ENCODE measurements at regions not wholly inside any gene's neighbourhood (a gene's known extent, or its start where the extent isn't known, plus 50 kb on each side); places are given as distances from the start of the nearest gene placed in this dataset.

DNA sequence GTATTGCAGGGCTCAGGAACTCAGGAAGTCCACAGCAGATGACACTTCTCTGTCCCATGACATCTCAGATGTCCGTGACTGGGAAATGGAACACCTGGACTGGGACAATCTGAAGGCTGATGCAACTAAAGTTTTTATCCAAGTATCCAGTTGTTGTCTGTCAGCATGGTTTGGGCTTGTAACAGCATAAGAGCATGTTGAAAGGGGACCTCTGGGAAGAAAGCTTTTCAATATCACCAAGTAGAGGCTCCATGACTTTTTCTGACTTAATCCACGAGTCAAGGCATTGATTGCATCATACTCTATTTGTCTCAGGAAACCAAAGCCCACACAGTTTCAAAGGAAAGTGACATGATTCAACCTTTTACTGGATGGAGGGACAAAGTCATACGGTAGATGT, 807.7 kb downstream of the MTRR start:
- ChIA-PET POLR2A (no interaction called here), CTCF (no interaction called here)
- no peak for ATAC-seq

GRCh38 chr5:8682381-8682780, 813.4 kb downstream of the MTRR start:
- H3K9me3 Mint-ChIP-seq (ENCODE audit: insufficient read depth), result no peaks in the 10 kb centered on the region
- DNase-seq (no peak), ATAC-seq (no peak)
- no peak overlapping the region for H3K4me3 Mint-ChIP-seq
- POLR2A ChIA-PET, result no interaction called here
- CTCF ChIA-PET, result no interaction called here
- H3K27ac Mint-ChIP-seq, result no peak overlapping the region
- no peaks in the 10 kb centered on the region for H3K36me3 Mint-ChIP-seq (ENCODE audit: low read depth)
- H3K27me3 Mint-ChIP-seq (ENCODE audit: low read depth), result no peaks in the 10 kb centered on the region
- H3K4me1 Mint-ChIP-seq (ENCODE audit: low read depth), result no peaks in the 10 kb centered on the region

More for the DNA sequence above, 807.7 kb downstream of the MTRR start:
- Mint-ChIP-seq H3K27me3 (ENCODE audit: low read depth) (no peaks in the 10 kb centered on the region), H3K4me3 (no peak overlapping the region), H3K36me3 (ENCODE audit: low read depth) (no peaks in the 10 kb centered on the region), H3K27ac (no peak overlapping the region), H3K9me3 (ENCODE audit: insufficient read depth) (no peaks in the 10 kb centered on the region), H3K4me1 (ENCODE audit: low read depth) (no peaks in the 10 kb centered on the region)
- no peak for DNase-seq

- Mint-ChIP-seq H3K27ac (no peak overlapping the region), H3K4me3 (no peak overlapping the region), H3K27me3 (ENCODE audit: low read depth) (no peaks in the 10 kb centered on the region), H3K4me1 (ENCODE audit: low read depth) (no peaks in the 10 kb centered on the region), H3K36me3 (ENCODE audit: low read depth) (no peaks in the 10 kb centered on the region), H3K9me3 (ENCODE audit: insufficient read depth) (no peaks in the 10 kb centered on the region)
- no peak for ATAC-seq
- no peak for DNase-seq
- ChIA-PET CTCF (no interaction called here), POLR2A (no interaction called here)
Measured at GRCh38 chr5:8683496-8683895, 814.5 kb downstream of the MTRR start.

- no peak overlapping the region for H3K27ac Mint-ChIP-seq
- H3K36me3 Mint-ChIP-seq (ENCODE audit: low read depth), result no peaks in the 10 kb centered on the region
- ChIA-PET POLR2A (no interaction called here), CTCF (no interaction called here)
- no peak overlapping the region for H3K4me3 Mint-ChIP-seq
- no peaks in the 10 kb centered on the region for H3K27me3 Mint-ChIP-seq (ENCODE audit: low read depth)
- no peaks in the 10 kb centered on the region for H3K4me1 Mint-ChIP-seq (ENCODE audit: low read depth)
- H3K9me3 Mint-ChIP-seq (ENCODE audit: insufficient read depth), result no peaks in the 10 kb centered on the region
- DNase-seq (no peak), ATAC-seq (no peak)
Measured at GRCh38 chr5:8685704-8686103, 816.8 kb downstream of the MTRR start.

DNA sequence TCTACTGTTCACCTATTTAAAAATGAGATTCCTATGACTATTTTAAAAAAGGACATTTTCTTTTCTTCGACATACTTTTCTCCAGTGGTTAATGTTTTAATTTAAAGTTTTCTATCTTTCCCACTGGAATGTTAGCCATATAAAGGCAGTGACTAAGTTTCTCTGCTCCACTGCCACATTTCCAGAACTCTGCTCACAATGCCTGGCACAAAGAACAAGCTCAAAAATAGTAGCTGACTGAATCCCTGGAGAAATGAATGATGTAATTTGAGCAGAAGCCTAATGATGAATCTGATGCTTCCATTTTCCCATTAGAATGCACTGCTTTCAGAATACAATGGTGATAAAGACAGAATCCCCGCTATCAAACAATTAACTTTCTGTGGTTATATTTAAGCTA, 817.8 kb downstream of the MTRR start:
- ChIA-PET CTCF (no interaction called here), POLR2A (no interaction called here)
- no peak overlapping the region for H3K4me3 Mint-ChIP-seq
- no peaks in the 10 kb centered on the region for H3K9me3 Mint-ChIP-seq (ENCODE audit: insufficient read depth)
- no peak for ATAC-seq
- H3K36me3 Mint-ChIP-seq (ENCODE audit: low read depth), result no peaks in the 10 kb centered on the region
- no peak overlapping the region for H3K27ac Mint-ChIP-seq
- no peaks in the 10 kb centered on the region for H3K27me3 Mint-ChIP-seq (ENCODE audit: low read depth)
- DNase-seq, result no peak
- H3K4me1 Mint-ChIP-seq (ENCODE audit: low read depth), result no peaks in the 10 kb centered on the region

- Mint-ChIP-seq H3K27me3 (ENCODE audit: low read depth) (no peaks in the 10 kb centered on the region), H3K4me1 (ENCODE audit: low read depth) (no peaks in the 10 kb centered on the region), H3K4me3 (no peak overlapping the region), H3K9me3 (ENCODE audit: insufficient read depth) (no peaks in the 10 kb centered on the region), H3K27ac (no peak overlapping the region), H3K36me3 (ENCODE audit: low read depth) (no peaks in the 10 kb centered on the region)
- no peak for ATAC-seq
- ChIA-PET CTCF (no interaction called here), POLR2A (no interaction called here)
- no peak for DNase-seq
Measured at GRCh38 chr5:8689773-8690172, 820.8 kb downstream of the MTRR start.

DNA sequence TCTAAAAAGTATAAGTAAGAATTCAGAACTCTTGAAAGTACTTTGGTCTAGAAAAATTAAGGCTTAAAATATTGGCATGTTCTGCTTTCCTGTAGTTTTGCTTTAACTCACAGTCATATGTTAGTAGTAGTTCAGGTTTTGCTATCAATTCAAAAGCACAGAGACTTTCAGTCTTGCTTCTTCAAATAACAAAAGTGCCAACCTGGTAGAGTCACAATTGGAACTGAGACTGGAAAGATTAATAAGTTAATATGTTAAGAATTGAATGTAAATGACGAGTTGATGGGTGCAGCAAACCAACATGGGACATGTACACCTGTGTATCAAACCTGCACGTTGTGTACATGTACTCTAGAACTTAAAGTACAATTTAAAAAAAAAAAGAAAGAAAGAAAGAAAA, 822.3 kb downstream of the MTRR start:
- ChIA-PET POLR2A (no interaction called here), CTCF (no interaction called here)
- DNase-seq, result no peak
- Mint-ChIP-seq H3K4me3 (no peak overlapping the region), H3K4me1 (ENCODE audit: low read depth) (no peaks in the 10 kb centered on the region), H3K36me3 (ENCODE audit: low read depth) (no peaks in the 10 kb centered on the region), H3K27me3 (ENCODE audit: low read depth) (no peaks in the 10 kb centered on the region), H3K27ac (no peak overlapping the region), H3K9me3 (ENCODE audit: insufficient read depth) (no peaks in the 10 kb centered on the region)
- ATAC-seq, result no peak

DNA sequence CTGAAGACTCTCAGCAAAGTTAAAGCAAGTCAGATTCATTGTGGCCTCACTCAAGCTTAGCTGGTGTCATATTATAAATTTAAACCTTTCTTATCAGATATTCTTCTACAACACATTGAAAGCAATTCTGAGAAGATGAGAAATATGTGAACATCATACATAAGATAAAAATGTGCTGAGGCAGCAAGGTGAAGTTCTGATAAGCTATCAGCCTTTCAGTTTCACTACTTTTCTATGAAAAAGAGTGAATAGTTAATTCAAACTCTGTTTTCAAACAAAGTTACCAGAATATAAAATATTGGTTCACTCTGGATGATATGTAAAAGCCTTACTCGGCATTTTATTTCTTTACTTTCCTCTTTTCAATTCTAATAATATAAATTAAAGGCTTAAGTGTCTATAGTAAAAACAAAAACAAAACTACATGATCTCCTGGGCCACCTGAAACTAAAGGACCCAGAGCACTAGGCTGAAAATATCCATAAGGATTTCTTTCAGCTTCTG, 824.4 kb downstream of the MTRR start:
- no peaks in the 10 kb centered on the region for H3K36me3 Mint-ChIP-seq (ENCODE audit: low read depth)
- no peaks in the 10 kb centered on the region for H3K27me3 Mint-ChIP-seq (ENCODE audit: low read depth)
- ChIA-PET CTCF (no interaction called here), POLR2A (no interaction called here)
- no peak overlapping the region for H3K4me3 Mint-ChIP-seq
- DNase-seq (no peak), ATAC-seq (no peak)
- no peaks in the 10 kb centered on the region for H3K4me1 Mint-ChIP-seq (ENCODE audit: low read depth)
- no peaks in the 10 kb centered on the region for H3K9me3 Mint-ChIP-seq (ENCODE audit: insufficient read depth)
- no peak overlapping the region for H3K27ac Mint-ChIP-seq

- POLR2A ChIA-PET, result no interaction called here
- no peaks in the 10 kb centered on the region for H3K4me1 Mint-ChIP-seq (ENCODE audit: low read depth)
- no peak overlapping the region for H3K4me3 Mint-ChIP-seq
- H3K9me3 Mint-ChIP-seq (ENCODE audit: insufficient read depth), result no peaks in the 10 kb centered on the region
- CTCF ChIA-PET, result no interaction called here
- no peaks in the 10 kb centered on the region for H3K27me3 Mint-ChIP-seq (ENCODE audit: low read depth)
- H3K27ac Mint-ChIP-seq, result no peak overlapping the region
- no peaks in the 10 kb centered on the region for H3K36me3 Mint-ChIP-seq (ENCODE audit: low read depth)
- ATAC-seq (no peak), DNase-seq (no peak)
Measured at GRCh38 chr5:8694545-8694944, 825.6 kb downstream of the MTRR start.

DNA sequence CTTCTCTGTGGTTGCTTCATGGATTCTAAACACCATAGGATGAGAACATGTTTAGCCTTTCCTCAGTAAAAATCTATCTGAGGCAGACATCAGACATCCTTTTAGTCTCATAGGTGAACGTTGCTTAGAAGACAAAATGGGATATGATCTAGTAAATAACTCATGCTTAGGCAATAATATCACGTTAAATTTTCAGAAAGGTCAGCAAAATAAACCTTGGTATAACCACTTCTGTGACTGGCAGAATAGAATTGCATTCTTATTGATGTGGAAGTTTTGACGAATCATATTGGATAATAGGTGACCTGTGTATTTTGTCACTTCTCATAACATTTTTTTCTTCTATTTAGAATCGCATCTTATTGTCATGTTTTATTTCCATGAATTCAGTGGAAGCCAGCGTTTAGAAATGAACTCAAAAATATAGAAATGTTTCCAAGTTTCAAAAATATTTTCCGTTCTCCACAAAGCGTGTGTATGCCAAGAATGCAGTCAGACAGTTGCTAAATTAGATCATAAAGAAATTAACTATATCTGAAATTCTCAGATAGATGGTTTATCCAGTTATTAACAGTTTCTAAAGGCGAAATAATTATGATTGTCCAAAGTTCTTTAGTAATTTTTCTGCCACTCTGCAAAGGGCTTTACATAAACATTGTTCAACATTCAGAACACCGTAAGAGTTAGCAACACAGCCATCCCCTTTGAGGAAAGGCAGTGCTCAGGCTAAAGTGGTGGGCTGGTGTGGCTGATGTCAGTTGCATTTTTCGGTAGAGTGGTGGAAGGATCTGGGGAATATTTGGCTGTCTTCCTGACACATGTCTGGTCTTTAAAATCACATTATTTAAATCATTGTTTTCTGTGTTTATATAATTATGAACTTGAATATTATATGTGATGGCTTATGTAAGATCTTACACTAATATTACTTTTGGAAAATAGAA, 827.2 kb downstream of the MTRR start:
- Mint-ChIP-seq H3K4me3 (no peak overlapping the region), H3K36me3 (ENCODE audit: low read depth) (no peaks in the 10 kb centered on the region), H3K9me3 (ENCODE audit: insufficient read depth) (peaks cover 5% of the 10 kb centered on the region), H3K27me3 (ENCODE audit: low read depth) (no peaks in the 10 kb centered on the region), H3K27ac (no peak overlapping the region), H3K4me1 (ENCODE audit: low read depth) (no peaks in the 10 kb centered on the region)
- ATAC-seq (no peak), DNase-seq (no peak)
- ChIA-PET POLR2A (no interaction called here), CTCF (no interaction called here)

- H3K27ac Mint-ChIP-seq, result no peak overlapping the region
- no peak for DNase-seq
- no peak overlapping the region for H3K4me3 Mint-ChIP-seq
- H3K4me1 Mint-ChIP-seq (ENCODE audit: low read depth), result no peaks in the 10 kb centered on the region
- no peaks in the 10 kb centered on the region for H3K36me3 Mint-ChIP-seq (ENCODE audit: low read depth)
- H3K9me3 Mint-ChIP-seq (ENCODE audit: insufficient read depth), result peaks cover 5% of the 10 kb centered on the region
- ChIA-PET CTCF (no interaction called here), POLR2A (no interaction called here)
- no peak for ATAC-seq
- no peaks in the 10 kb centered on the region for H3K27me3 Mint-ChIP-seq (ENCODE audit: low read depth)
Measured at GRCh38 chr5:8700222-8700621, 831.3 kb downstream of the MTRR start.

DNA sequence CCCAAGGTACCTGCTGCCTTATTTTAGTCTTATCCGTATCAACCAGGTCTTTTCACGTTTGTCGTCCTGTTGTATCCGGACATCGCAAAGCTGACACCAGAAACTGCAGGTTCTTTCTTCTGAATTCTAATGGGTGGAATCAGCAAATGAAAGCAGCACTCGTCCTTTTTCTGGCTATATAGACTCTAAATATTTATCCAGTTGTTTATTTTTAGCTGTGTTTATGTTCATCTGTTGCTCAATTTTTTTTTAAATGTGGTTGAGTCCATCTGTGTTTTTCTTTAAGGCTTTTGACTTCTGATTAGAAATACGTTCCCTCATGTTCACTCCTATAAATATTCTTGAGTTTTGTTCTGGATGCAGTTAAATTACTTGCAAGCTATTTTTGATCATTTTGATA, 831.7 kb downstream of the MTRR start:
- Mint-ChIP-seq H3K4me1 (ENCODE audit: low read depth) (no peaks in the 10 kb centered on the region), H3K36me3 (ENCODE audit: low read depth) (no peaks in the 10 kb centered on the region), H3K27ac (no peak overlapping the region), H3K9me3 (ENCODE audit: insufficient read depth) (peaks cover 5% of the 10 kb centered on the region), H3K4me3 (no peak overlapping the region), H3K27me3 (ENCODE audit: low read depth) (no peaks in the 10 kb centered on the region)
- ATAC-seq, result no peak
- no peak for DNase-seq
- POLR2A ChIA-PET, result no interaction called here
- CTCF ChIA-PET, result no interaction called here

DNA sequence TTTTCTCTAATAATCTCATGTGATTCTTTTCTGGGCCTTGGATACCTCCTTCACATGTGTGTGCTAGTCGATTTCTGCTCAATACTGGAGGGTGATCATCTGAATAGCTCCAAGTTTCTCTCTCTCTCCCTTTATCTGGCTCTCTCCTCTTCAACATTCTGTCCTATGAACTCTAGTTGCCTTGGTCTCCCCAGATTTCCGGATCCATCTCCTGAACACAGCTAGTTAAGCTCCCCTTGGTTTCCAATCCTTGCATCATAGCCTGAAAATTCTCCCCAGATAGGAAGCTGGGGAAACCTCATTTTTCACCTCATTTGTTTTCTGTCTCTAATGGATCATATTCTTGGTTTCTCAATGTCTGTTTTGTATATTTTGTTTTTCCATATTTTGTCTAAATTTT, 832.3 kb downstream of the MTRR start:
- H3K36me3 Mint-ChIP-seq (ENCODE audit: low read depth), result no peaks in the 10 kb centered on the region
- CTCF ChIA-PET, result no interaction called here
- no peak overlapping the region for H3K4me3 Mint-ChIP-seq
- no peaks in the 10 kb centered on the region for H3K27me3 Mint-ChIP-seq (ENCODE audit: low read depth)
- POLR2A ChIA-PET, result no interaction called here
- H3K4me1 Mint-ChIP-seq (ENCODE audit: low read depth), result no peaks in the 10 kb centered on the region
- ATAC-seq (no peak), DNase-seq (no peak)
- no peak overlapping the region for H3K27ac Mint-ChIP-seq
- H3K9me3 Mint-ChIP-seq (ENCODE audit: insufficient read depth), result peaks cover 5% of the 10 kb centered on the region

Data from activated CD8-positive, alpha-beta T cell treated with anti-CD3 and anti-CD28 coated beads, Interleukin-2, amount 10 ng/mL, durations not matched to agents 7 days and 5 days (primary cell).